GM23338 (cell line): ENCODE measurements at regions not wholly inside any gene's neighbourhood (a gene's known extent, or its start where the extent isn't known, plus 50 kb on each side); places are given as distances from the start of the nearest gene placed in this dataset.

Experiments
- REST ChIP-seq: IDR thresholded peaks from one replicate; pipeline ENCODE4 v1.6.1; 2018; ENCODE audit warnings: antibody characterized with exemption; ENCODE audit not compliant: unreplicated experiment
- TF ChIP-seq, protein P1 (sequence below), 2 experiments: fragments of 200-600 bp in 1 of 2; sonication (generic) in 1 of 2; conservative IDR thresholded peaks; 2 replicates each; pipeline versions ENCODE4 v1.5.1 to v1.6.1; 2016 to 2017; ENCODE audit warnings: antibody characterized with exemption in 2 of 2, low read depth in 2 of 2, mild to moderate bottlenecking in 2 of 2, moderate library complexity in 1 of 2

DNA sequence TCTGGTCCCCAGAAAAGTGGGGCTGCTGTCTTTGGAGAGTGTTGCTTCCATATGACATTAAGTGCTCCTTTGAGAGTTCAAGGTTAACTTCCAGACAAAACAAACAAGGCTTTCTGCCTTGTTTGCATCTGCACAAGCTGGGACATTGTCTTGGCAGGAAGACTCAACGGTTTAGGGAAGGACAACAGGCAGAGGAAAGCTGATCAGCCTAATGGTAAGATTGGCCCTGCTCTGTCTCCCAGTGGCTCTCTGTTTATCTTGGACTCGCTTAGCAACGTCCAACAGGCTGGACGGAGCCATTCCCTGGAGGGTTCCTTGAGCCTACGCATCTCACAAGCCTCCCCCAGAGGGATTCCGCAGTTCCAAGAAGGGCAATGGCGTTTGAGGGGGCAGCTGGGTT, 62.2 kb upstream of the SLC44A3 start:
- TF ChIP-seq, protein P1, sequence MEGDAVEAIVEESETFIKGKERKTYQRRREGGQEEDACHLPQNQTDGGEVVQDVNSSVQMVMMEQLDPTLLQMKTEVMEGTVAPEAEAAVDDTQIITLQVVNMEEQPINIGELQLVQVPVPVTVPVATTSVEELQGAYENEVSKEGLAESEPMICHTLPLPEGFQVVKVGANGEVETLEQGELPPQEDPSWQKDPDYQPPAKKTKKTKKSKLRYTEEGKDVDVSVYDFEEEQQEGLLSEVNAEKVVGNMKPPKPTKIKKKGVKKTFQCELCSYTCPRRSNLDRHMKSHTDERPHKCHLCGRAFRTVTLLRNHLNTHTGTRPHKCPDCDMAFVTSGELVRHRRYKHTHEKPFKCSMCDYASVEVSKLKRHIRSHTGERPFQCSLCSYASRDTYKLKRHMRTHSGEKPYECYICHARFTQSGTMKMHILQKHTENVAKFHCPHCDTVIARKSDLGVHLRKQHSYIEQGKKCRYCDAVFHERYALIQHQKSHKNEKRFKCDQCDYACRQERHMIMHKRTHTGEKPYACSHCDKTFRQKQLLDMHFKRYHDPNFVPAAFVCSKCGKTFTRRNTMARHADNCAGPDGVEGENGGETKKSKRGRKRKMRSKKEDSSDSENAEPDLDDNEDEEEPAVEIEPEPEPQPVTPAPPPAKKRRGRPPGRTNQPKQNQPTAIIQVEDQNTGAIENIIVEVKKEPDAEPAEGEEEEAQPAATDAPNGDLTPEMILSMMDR (conservative IDR thresholded peaks at IDR 0.05; ENCODE audit: low read depth in 2 of 2): no peak
- TF ChIP-seq REST: no peak
